ENCODE measurements at regions not wholly inside any gene's neighbourhood (a gene's known extent, or its start where the extent isn't known, plus 50 kb on each side); places are given as distances from the start of the nearest gene placed in this dataset.

GRCh38 chr16:47861999-47862398, 293.8 kb downstream of the ABCC12 start:
- no peak for DNase-seq (ENCODE audit: extremely low spot score, unreplicated experiment)
- Mint-ChIP-seq H3K4me1 (ENCODE audit: unreplicated experiment) (no peaks in the 10 kb centered on the region), H3K36me3 (no peaks in the 10 kb centered on the region), H3K27ac (no peak overlapping the region), H3K9me3 (no peaks in the 10 kb centered on the region), H3K4me3 (no peak overlapping the region), H3K27me3 (peaks cover 11% of the 10 kb centered on the region)
- no peak for TF ChIP-seq CTCF (conservative IDR thresholded peaks at IDR 0.05)

GRCh38 chr16:47858333-47858982, 297.3 kb downstream of the ABCC12 start:
- Mint-ChIP-seq H3K36me3 (no peaks in the 10 kb centered on the region), H3K27ac (no peak overlapping the region), H3K9me3 (peaks cover 7% of the 10 kb centered on the region), H3K4me1 (ENCODE audit: unreplicated experiment) (peaks cover 5% of the 10 kb centered on the region), H3K4me3 (no peak overlapping the region), H3K27me3 (peaks cover 9% of the 10 kb centered on the region)
- no peak for DNase-seq (ENCODE audit: extremely low spot score, unreplicated experiment)
- no peak for TF ChIP-seq CTCF (conservative IDR thresholded peaks at IDR 0.05)

GRCh38 chr16:47855431-47855830, 300.4 kb downstream of the ABCC12 start:
- Mint-ChIP-seq H3K4me3 (no peak overlapping the region), H3K36me3 (no peaks in the 10 kb centered on the region), H3K9me3 (peaks cover 7% of the 10 kb centered on the region), H3K4me1 (ENCODE audit: unreplicated experiment) (peaks cover 5% of the 10 kb centered on the region), H3K27ac (no peak overlapping the region), H3K27me3 (no peaks in the 10 kb centered on the region)
- no peak for DNase-seq (ENCODE audit: extremely low spot score, unreplicated experiment)
- TF ChIP-seq CTCF (conservative IDR thresholded peaks at IDR 0.05) = no peak

GRCh38 chr16:47854737-47855136, 301.1 kb downstream of the ABCC12 start:
- H3K9me3 Mint-ChIP-seq = peaks cover 7% of the 10 kb centered on the region
- peaks cover 5% of the 10 kb centered on the region for H3K4me1 Mint-ChIP-seq (ENCODE audit: unreplicated experiment)

GRCh38 chr16:47852991-47853390, 302.8 kb downstream of the ABCC12 start:
- H3K4me1 Mint-ChIP-seq (ENCODE audit: unreplicated experiment) = peaks cover 5% of the 10 kb centered on the region
- H3K27me3 Mint-ChIP-seq = no peaks in the 10 kb centered on the region
- TF ChIP-seq CTCF (conservative IDR thresholded peaks at IDR 0.05) = no peak
- H3K27ac Mint-ChIP-seq = no peak overlapping the region
- H3K36me3 Mint-ChIP-seq = no peaks in the 10 kb centered on the region
- DNase-seq (ENCODE audit: extremely low spot score, unreplicated experiment) = no peak
- peaks cover 7% of the 10 kb centered on the region for H3K9me3 Mint-ChIP-seq
- H3K4me3 Mint-ChIP-seq = no peak overlapping the region

More at GRCh38 chr16:47854737-47855136, 301.1 kb downstream of the ABCC12 start:
- Mint-ChIP-seq H3K27me3 (no peaks in the 10 kb centered on the region), H3K27ac (no peak overlapping the region), H3K4me3 (no peak overlapping the region), H3K36me3 (no peaks in the 10 kb centered on the region)
- no peak for DNase-seq (ENCODE audit: extremely low spot score, unreplicated experiment)
- no peak for TF ChIP-seq CTCF (conservative IDR thresholded peaks at IDR 0.05)
